BLaER1 (cell line): ENCODE measurements at regions not wholly inside any gene's neighbourhood (a gene's known extent, or its start where the extent isn't known, plus 50 kb on each side); places are given as distances from the start of the nearest gene placed in this dataset.
A peak's percentile ranks its signal among the peaks of the same experiment; 100 is the strongest.
"Not testable (repeated sequence)": the region's sequence is repeated elsewhere in the genome, so short reads cannot be mapped to it uniquely, and the experiment has no call there.

ENCODE experiments used
- H3K27ac ChIP-seq: shearing (Covaris generic); formaldehyde crosslinking; 2 replicates; pipeline ENCODE4 v1.8.1; 2022
- H3K27me3 ChIP-seq: shearing (Covaris generic); formaldehyde crosslinking; 2 replicates; pipeline ENCODE4 v1.8.1; 2022
- H3K36me3 ChIP-seq: shearing (Covaris generic); formaldehyde crosslinking; 2 replicates; pipeline ENCODE4 v1.8.1; 2022
- H3K4me1 ChIP-seq: shearing (Covaris generic); formaldehyde crosslinking; 2 replicates; pipeline ENCODE4 v1.8.1; 2022
- H3K4me2 ChIP-seq: shearing (Covaris generic); formaldehyde crosslinking; 2 replicates; pipeline ENCODE4 v1.8.1; 2022
- H3K4me3 ChIP-seq: shearing (Covaris generic); formaldehyde crosslinking; 2 replicates; pipeline ENCODE4 v1.8.1; 2022
- H3K9ac ChIP-seq: shearing (Covaris generic); formaldehyde crosslinking; 2 replicates; pipeline ENCODE4 v1.8.1; 2022
- H3K9me3 ChIP-seq: shearing (Covaris generic); formaldehyde crosslinking; 2 replicates; pipeline ENCODE4 v1.8.1; 2022
- H4K20me1 ChIP-seq: shearing (Covaris generic); formaldehyde crosslinking; 2 replicates; pipeline ENCODE4 v1.8.1; 2022
- Cebpa-rat ChIP-seq: shearing (Covaris generic); IDR thresholded peaks from 2 replicates; pipeline ENCODE4 v1.8.1; 2022

DNA sequence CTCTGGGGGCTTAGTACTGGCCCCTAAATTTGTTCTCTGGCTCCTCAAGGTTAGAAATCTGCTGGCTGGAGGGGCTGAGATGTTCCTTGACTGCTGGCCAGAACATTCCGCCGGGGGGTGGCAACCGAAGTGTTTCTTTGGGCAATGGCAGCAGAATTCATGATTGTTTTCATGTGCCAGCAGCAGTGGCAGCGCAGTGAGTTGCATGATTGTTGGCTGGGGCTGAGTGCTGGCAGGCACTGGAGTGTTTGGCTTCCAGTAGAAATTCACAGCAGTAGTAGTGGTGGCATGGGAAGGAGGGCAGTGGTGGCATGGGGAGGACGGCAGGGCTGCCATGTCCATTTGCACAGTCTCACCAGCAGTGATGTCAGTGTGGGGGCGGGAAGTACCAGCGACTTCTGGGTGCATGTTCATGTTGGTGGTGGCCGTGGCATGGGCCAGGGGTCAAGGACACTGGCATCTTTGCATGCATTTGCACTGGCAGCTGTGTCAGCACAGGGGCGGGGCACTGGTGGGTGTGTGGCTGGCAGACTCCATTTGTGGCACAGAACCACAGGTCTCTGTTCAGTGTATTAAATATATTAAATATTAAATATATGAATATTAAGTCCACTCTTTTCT, 130.6 kb upstream of the CDH7 start:
- TF ChIP-seq Cebpa-rat, result no peak
- no peaks in the 10 kb centered on the region for H4K20me1 ChIP-seq
- no peaks in the 10 kb centered on the region for H3K4me1 ChIP-seq
- no peaks in the 10 kb centered on the region for H3K9me3 ChIP-seq
- no peak overlapping the region for H3K9ac ChIP-seq
- H3K4me3 ChIP-seq, result no peak overlapping the region
- no peaks in the 10 kb centered on the region for H3K36me3 ChIP-seq
- H3K27me3 ChIP-seq, result no peaks in the 10 kb centered on the region
- H3K27ac ChIP-seq, result no peak overlapping the region
- H3K4me2 ChIP-seq, result no peak overlapping the region

DNA sequence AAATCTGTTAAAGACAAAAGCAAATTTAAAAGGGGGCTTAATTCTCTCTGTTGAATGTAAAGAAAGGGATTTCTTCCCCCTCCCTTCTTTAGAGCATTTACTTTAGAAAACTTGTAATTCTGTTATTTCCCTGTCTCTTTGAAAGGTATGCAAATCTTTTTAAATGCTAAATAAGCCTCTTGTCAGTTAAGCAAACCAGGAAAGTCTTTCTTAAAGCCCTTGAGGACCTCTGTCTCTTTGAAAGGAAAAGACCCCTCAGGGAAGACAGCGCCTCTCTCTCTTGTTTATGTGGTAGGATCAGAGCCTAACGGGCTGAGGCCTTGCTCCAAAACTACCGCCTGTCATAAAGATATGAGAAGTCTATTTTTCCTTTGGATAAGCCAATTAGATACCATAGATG, 139.9 kb upstream of the CDH7 start:
- no peaks in the 10 kb centered on the region for H3K9me3 ChIP-seq
- H4K20me1 ChIP-seq, result no peaks in the 10 kb centered on the region
- no peaks in the 10 kb centered on the region for H3K36me3 ChIP-seq
- no peak overlapping the region for H3K4me3 ChIP-seq
- no peaks in the 10 kb centered on the region for H3K27me3 ChIP-seq
- H3K4me1 ChIP-seq, result no peaks in the 10 kb centered on the region
- no peak overlapping the region for H3K4me2 ChIP-seq
- no peak overlapping the region for H3K27ac ChIP-seq
- H3K9ac ChIP-seq, result no peak overlapping the region
- no peak for TF ChIP-seq Cebpa-rat

DNA sequence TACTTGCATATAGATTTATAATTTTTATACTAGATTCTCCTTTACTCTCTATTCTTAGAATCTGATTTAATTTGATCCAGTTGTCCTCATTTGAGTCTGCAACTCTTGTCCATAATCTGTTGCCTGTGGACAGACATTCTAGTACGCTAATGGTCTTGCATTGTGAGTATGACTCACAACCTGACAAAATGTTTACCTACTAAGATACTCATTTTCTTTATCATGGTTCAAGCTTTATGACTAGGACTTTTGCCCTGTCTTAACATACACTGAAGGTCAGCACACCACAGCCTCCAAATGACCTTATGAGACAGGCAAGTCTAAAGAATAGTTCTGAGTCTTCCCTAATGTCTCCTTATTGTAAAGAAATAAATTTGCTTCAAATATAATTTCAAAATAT, 142.3 kb upstream of the CDH7 start:
- Histone ChIP-seq H3K9ac (no peak overlapping the region), H3K4me1 (no peaks in the 10 kb centered on the region), H3K36me3 (no peaks in the 10 kb centered on the region), H3K4me3 (no peak overlapping the region), H3K4me2 (no peak overlapping the region), H3K9me3 (peaks cover 3% of the 10 kb centered on the region; the same call in 1 of the 2 replicates), H3K27ac (no peak overlapping the region), H3K27me3 (no peaks in the 10 kb centered on the region), H4K20me1 (no peaks in the 10 kb centered on the region)
- no peak for TF ChIP-seq Cebpa-rat

DNA sequence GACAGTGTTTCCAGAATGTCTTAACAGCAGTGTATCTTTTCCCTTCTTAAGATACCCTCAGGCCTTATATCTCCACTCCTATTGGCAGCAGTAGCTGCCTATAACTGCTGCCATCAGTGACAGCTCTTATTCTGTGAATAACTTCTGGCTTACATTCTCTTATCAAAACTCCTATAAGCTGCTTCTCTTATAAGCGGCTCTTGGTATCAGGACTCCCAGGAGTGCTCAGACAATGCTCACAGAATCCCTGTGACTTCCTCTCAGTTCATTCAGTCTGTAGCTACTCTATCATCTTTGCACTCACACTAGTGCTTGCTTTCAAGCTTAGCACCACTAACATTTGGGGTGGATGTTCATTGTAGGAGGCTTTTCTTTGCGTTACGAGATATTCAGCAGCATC, 143.7 kb upstream of the CDH7 start:
- Histone ChIP-seq H3K36me3 (no peaks in the 10 kb centered on the region), H3K27ac (no peak overlapping the region), H3K27me3 (no peaks in the 10 kb centered on the region), H3K9me3 (peaks cover 3% of the 10 kb centered on the region; the same call in 1 of the 2 replicates), H3K4me3 (no peak overlapping the region), H3K4me1 (no peaks in the 10 kb centered on the region), H3K9ac (no peak overlapping the region), H3K4me2 (no peak overlapping the region), H4K20me1 (no peaks in the 10 kb centered on the region)
- TF ChIP-seq Cebpa-rat, result no peak

DNA sequence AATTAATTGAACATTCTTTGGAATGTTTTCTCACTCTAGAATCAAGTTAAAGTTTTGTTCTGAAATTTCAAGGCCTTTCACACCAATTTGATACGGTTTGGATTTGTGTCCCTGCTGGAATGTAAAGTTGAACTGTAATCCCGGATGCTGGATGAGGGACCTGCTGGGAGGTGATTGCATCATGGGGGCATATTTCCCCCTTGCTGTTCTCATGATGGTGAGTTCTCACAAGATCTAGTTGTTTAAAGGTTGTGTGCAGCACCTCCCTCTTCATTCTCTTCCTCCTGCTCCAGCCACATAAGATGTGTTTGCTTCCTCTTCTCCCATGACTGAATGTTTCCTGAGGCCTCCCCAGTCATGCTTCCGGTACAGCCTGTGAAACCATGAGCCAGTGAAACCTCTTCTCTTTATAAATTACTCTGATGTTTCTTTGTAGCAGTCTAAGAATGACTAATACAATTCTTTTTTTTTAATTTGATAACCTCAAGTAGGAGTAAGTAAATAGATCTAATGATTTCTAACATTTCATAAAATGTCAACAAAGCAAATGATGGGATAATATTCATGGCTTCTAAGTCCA, 144.2 kb upstream of the CDH7 start:
- no peaks in the 10 kb centered on the region for H3K27me3 ChIP-seq
- H4K20me1 ChIP-seq, result no peaks in the 10 kb centered on the region
- no peak overlapping the region for H3K27ac ChIP-seq
- H3K9ac ChIP-seq, result no peak overlapping the region
- TF ChIP-seq Cebpa-rat, result no peak
- no peaks in the 10 kb centered on the region for H3K4me1 ChIP-seq
- H3K4me2 ChIP-seq, result peak overlapping the region; percentile 19; the same call in 1 of the 2 replicates
- no peaks in the 10 kb centered on the region for H3K36me3 ChIP-seq
- peaks cover 3% of the 10 kb centered on the region; the same call in 1 of the 2 replicates for H3K9me3 ChIP-seq
- no peak overlapping the region for H3K4me3 ChIP-seq

DNA sequence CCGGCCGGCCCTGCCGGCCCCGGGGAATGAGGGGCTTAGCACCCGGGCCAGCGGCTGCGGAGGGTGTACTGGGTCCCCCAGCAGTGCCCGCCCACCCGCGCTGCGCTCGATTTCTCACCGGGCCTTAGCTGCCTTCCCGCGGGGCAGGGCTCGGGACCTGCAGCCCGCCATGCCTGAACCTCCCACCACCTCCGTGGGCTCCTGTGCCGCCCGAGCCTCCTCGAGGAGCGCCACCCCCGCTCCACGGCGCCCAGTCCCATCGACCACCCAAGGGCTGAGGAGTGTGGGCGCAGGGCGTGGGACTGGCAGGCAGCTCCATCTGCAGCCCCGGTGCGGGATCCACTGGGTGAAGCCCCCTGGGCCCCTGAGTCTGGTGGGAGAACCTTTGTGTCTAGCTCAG, 145.5 kb upstream of the CDH7 start:
- not testable (repeated sequence) for H3K27me3 ChIP-seq, H3K9me3 ChIP-seq, H3K4me1 ChIP-seq, H3K36me3 ChIP-seq, H3K4me2 ChIP-seq, H3K9ac ChIP-seq, H4K20me1 ChIP-seq, H3K4me3 ChIP-seq, H3K27ac ChIP-seq

DNA sequence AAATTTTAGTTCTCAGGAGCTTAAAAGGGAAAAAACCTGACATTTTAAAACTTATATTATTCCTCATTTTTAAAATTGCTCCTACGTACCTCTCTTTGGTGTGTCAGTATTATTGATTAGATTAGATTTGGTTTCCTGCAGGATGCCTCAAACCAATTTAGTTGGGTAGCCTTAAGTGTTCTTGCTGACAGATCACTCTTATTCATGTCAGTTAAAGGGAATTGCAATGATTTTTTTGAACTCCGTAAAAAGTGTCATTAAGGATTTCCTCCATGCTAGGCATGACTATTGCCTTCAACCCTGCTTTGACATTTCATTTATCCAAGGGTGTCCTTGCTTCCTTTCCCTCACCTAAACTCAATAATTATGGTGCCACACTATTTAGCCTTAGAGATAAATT, 149.0 kb upstream of the CDH7 start:
- Histone ChIP-seq H3K27ac (no peak overlapping the region), H3K4me2 (no peak overlapping the region), H3K27me3 (no peaks in the 10 kb centered on the region), H3K4me3 (no peak overlapping the region), H3K4me1 (no peaks in the 10 kb centered on the region), H3K9me3 (peaks cover 3% of the 10 kb centered on the region; the same call in 1 of the 2 replicates), H3K9ac (no peak overlapping the region), H3K36me3 (no peaks in the 10 kb centered on the region), H4K20me1 (no peaks in the 10 kb centered on the region)
- no peak for TF ChIP-seq Cebpa-rat

DNA sequence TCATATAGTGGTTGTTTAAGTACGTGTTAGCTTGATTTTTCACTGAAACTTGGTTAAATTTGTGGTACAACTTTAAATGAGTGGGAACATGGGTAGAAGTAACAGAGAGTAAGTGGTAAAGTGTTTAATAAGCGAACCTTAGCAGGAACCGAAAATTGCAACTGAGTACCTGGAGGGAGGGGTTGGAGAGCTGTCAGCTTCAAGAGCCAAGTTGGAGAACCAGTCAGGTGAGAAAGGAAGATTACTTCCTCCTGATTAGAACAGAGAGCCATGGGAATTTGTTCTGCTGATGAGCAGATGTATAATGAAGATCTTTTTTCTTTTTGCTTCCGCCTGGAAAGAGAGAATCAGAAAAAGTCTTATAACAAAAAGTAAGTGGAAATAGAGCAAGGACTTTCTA, 158.4 kb upstream of the CDH7 start:
- no peaks in the 10 kb centered on the region for H3K9me3 ChIP-seq
- no peaks in the 10 kb centered on the region for H3K4me1 ChIP-seq
- no peak overlapping the region for H3K4me2 ChIP-seq
- H3K36me3 ChIP-seq, result no peaks in the 10 kb centered on the region
- H3K4me3 ChIP-seq, result no peak overlapping the region
- no peaks in the 10 kb centered on the region for H4K20me1 ChIP-seq
- H3K27me3 ChIP-seq, result no peaks in the 10 kb centered on the region
- H3K9ac ChIP-seq, result no peak overlapping the region
- no peak overlapping the region for H3K27ac ChIP-seq
- TF ChIP-seq Cebpa-rat, result no peak

GRCh38 chr18:65587491-65587890, 163.3 kb upstream of the CDH7 start:
- no peak overlapping the region for H3K9ac ChIP-seq
- H4K20me1 ChIP-seq, result no peaks in the 10 kb centered on the region
- no peaks in the 10 kb centered on the region for H3K36me3 ChIP-seq
- no peaks in the 10 kb centered on the region for H3K4me1 ChIP-seq
- H3K9me3 ChIP-seq, result no peaks in the 10 kb centered on the region
- H3K4me3 ChIP-seq, result no peak overlapping the region
- H3K27me3 ChIP-seq, result no peaks in the 10 kb centered on the region
- TF ChIP-seq Cebpa-rat, result no peak
- H3K27ac ChIP-seq, result no peak overlapping the region
- no peak overlapping the region for H3K4me2 ChIP-seq

- not testable (repeated sequence) for H3K27me3 ChIP-seq, H3K27ac ChIP-seq, H3K4me1 ChIP-seq, H3K4me3 ChIP-seq, H3K9ac ChIP-seq, H3K9me3 ChIP-seq, H3K4me2 ChIP-seq, H4K20me1 ChIP-seq, H3K36me3 ChIP-seq
Observed at GRCh38 chr18:65582094-65582493, 168.7 kb upstream of the CDH7 start.

DNA sequence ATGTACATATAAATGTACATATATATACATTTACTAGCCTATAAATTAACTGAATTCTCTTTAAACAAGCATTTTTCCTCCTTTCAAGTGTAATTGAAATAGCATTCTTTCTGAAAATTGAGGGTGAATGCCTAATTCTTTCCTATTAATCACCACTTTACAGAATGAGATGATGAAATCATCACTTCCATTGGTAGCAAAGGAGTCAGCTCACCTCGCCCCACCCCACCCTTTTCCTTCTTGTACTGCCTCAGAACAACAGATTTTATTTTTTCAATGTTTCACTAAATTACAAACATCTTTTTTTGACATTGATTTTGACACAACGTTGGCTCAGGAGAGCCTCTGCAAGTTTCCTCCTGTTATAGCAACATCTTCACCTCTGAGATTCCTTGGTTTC, 181.9 kb upstream of the CDH7 start:
- no peak overlapping the region for H3K4me3 ChIP-seq

More for the DNA sequence above, 181.9 kb upstream of the CDH7 start:
- H4K20me1 ChIP-seq, result no peaks in the 10 kb centered on the region
- H3K9ac ChIP-seq, result no peak overlapping the region
- peaks cover 7% of the 10 kb centered on the region; the same call in 1 of the 2 replicates for H3K9me3 ChIP-seq
- H3K27ac ChIP-seq, result no peak overlapping the region
- no peak overlapping the region for H3K4me2 ChIP-seq
- no peaks in the 10 kb centered on the region for H3K27me3 ChIP-seq
- no peaks in the 10 kb centered on the region for H3K4me1 ChIP-seq
- TF ChIP-seq Cebpa-rat, result no peak
- H3K36me3 ChIP-seq, result no peaks in the 10 kb centered on the region
